Caco-2 (cell line): ENCODE measurements at regions not wholly inside any gene's neighbourhood (a gene's known extent, or its start where the extent isn't known, plus 50 kb on each side); places are given as distances from the start of the nearest gene placed in this dataset.

Experiments
- BruUV-seq: library from RNA; stranded (reverse); fragments of 400-500 nt; replicated peaks from 2 replicates; lab custom pipeline; 2021; lab: Mats Ljungman, UMichigan
- CTCF ChIA-PET: fragments of 300-600 bp; sonication (Branson Sonifier 250); formaldehyde crosslinking; loops from one replicate; lab custom pipeline; 2022; ENCODE audit warnings: antibody characterized with exemption; lab: Charles Lee
- POLR2A ChIA-PET: fragments of 300-600 bp; sonication (Branson Sonifier 250); formaldehyde crosslinking; loops from one replicate; lab custom pipeline; 2022; ENCODE audit warnings: antibody characterized with exemption; lab: Charles Lee
- DNase-seq, 2 experiments: peaks; one replicate each; pipeline versions ENCODE4 v3.0.0 to v3.0.0-alpha.2; 2020 to 2022
- H3K27me3 ChIP-seq: replicated peaks from 2 replicates; pipeline ENCODE4 v1.6.0; 2011; ENCODE audit warnings: low read length; ENCODE audit not compliant: control insufficient read depth, insufficient read depth
- H3K36me3 ChIP-seq: 2 replicates; pipeline ENCODE4 v1.5.1; 2011; ENCODE audit warnings: low read length; ENCODE audit not compliant: control insufficient read depth, insufficient read depth
- H3K4me1 ChIP-seq: fragments of 250-450 bp; sonication (Bioruptor Pico); 2 replicates; pipeline ENCODE4 v1.5.1; 2020; ENCODE audit warnings: mild to moderate bottlenecking
- H3K4me3 ChIP-seq: 2 replicates; pipeline ENCODE4 v1.5.1; 2011; ENCODE audit warnings: low read depth, mild to moderate bottlenecking, control low read depth, low read length
- H3K9me3 ChIP-seq: fragments of 250-450 bp; sonication (Bioruptor Pico); 2 replicates; pipeline ENCODE4 v1.5.1; 2020; ENCODE audit warnings: mild to moderate bottlenecking, moderate library complexity
- H3K27ac Mint-ChIP-seq: one replicate; pipeline ENCODE4 v1.8.0; 2022; ENCODE audit warnings: mixed read lengths; ENCODE audit not compliant: unreplicated experiment
- H3K27me3 Mint-ChIP-seq: one replicate; pipeline ENCODE4 v1.8.0; 2022; ENCODE audit warnings: mixed read lengths; ENCODE audit not compliant: insufficient read depth, unreplicated experiment
- H3K36me3 Mint-ChIP-seq: one replicate; pipeline ENCODE4 v1.8.0; 2022; ENCODE audit warnings: mild to moderate bottlenecking, mixed read lengths; ENCODE audit not compliant: insufficient read depth, unreplicated experiment
- H3K4me1 Mint-ChIP-seq: one replicate; pipeline ENCODE4 v1.8.0; 2022; ENCODE audit warnings: low read depth, mixed read lengths; ENCODE audit not compliant: unreplicated experiment
- H3K4me3 Mint-ChIP-seq: one replicate; pipeline ENCODE4 v1.8.0; 2022; ENCODE audit warnings: mild to moderate bottlenecking, moderate library complexity, mixed read lengths; ENCODE audit not compliant: unreplicated experiment
- H3K9me3 Mint-ChIP-seq: one replicate; pipeline ENCODE4 v1.8.0; 2022; ENCODE audit warnings: mixed read lengths; ENCODE audit not compliant: unreplicated experiment
- CTCF ChIP-seq, 2 experiments: fragments of 200-600 bp in 1 of 2; IDR thresholded peaks; 1 replicate in 1 of 2; 2 replicates in 1 of 2; pipeline versions ENCODE4 v1.5.1 to v1.8.0; 2011 to 2022; ENCODE audit warnings: antibody characterized with exemption in 1 of 2, control low read depth in 1 of 2, inconsistent platforms in 1 of 2, low read depth in 1 of 2, low read length in 1 of 2, mild to moderate bottlenecking in 1 of 2, moderate library complexity in 1 of 2; ENCODE audit not compliant: insufficient read depth in 1 of 2, severe bottlenecking in 1 of 2, unreplicated experiment in 1 of 2
- intact Hi-C: fragments of 100-400 bp; cut with micrococcal nuclease; formaldehyde crosslinking; loops from one replicate; pipeline ENCODE4 v1.10.0; 2022; ENCODE audit not compliant: unreplicated experiment

GRCh38 chr6:125549202-125549884 lies 200.1 kb upstream of the HEY2 start:
- BruUV-seq: no TSS peak
- ChIA-PET POLR2A (no interaction called here), CTCF (no interaction called here)
- no peaks in the 10 kb centered on the region for H3K36me3 Mint-ChIP-seq
- no peak overlapping the region for H3K27ac Mint-ChIP-seq
- no peaks in the 10 kb centered on the region for H3K9me3 Mint-ChIP-seq
- H3K4me1 Mint-ChIP-seq: no peaks in the 10 kb centered on the region
- H3K4me3 ChIP-seq: no peak overlapping the region
- no peak overlapping the region for H3K4me3 Mint-ChIP-seq
- TF ChIP-seq CTCF (IDR thresholded peaks at IDR 0.05; ENCODE audit: insufficient read depth in 1 of 2, low read depth in 1 of 2, low read length in 1 of 2, severe bottlenecking in 1 of 2, unreplicated experiment in 1 of 2): no peak
- intact Hi-C loops: no loop called here
- no peaks in the 10 kb centered on the region for H3K4me1 ChIP-seq
- H3K36me3 ChIP-seq: no peaks in the 10 kb centered on the region
- H3K27me3 Mint-ChIP-seq: peaks cover 2% of the 10 kb centered on the region
- no peaks in the 10 kb centered on the region for H3K9me3 ChIP-seq
- no peak for DNase-seq
- no peaks in the 10 kb centered on the region; the same call in 1 of the 2 replicates for H3K27me3 ChIP-seq

- Mint-ChIP-seq H3K27ac (no peak overlapping the region), H3K4me1 (no peaks in the 10 kb centered on the region), H3K27me3 (peaks cover 2% of the 10 kb centered on the region), H3K4me3 (no peak overlapping the region), H3K9me3 (no peaks in the 10 kb centered on the region), H3K36me3 (no peaks in the 10 kb centered on the region)
- CTCF ChIA-PET: no interaction called here
- intact Hi-C loops: no loop called here
- H3K36me3 ChIP-seq: no peaks in the 10 kb centered on the region
- no peaks in the 10 kb centered on the region for H3K4me1 ChIP-seq
- TF ChIP-seq CTCF (IDR thresholded peaks at IDR 0.05; ENCODE audit: insufficient read depth in 1 of 2, low read depth in 1 of 2, low read length in 1 of 2, severe bottlenecking in 1 of 2, unreplicated experiment in 1 of 2): no peak
- H3K4me3 ChIP-seq: no peak overlapping the region
- H3K9me3 ChIP-seq: no peaks in the 10 kb centered on the region
- no peak for DNase-seq
- BruUV-seq: no TSS peak
- POLR2A ChIA-PET: no interaction called here
- no peaks in the 10 kb centered on the region; the same call in 1 of the 2 replicates for H3K27me3 ChIP-seq
Measured at GRCh38 chr6:125550892-125551291, 198.5 kb upstream of the HEY2 start.

- Mint-ChIP-seq H3K9me3 (no peaks in the 10 kb centered on the region), H3K36me3 (no peaks in the 10 kb centered on the region), H3K4me1 (no peaks in the 10 kb centered on the region), H3K27ac (no peak overlapping the region), H3K27me3 (peaks cover 7% of the 10 kb centered on the region), H3K4me3 (no peak overlapping the region)
- intact Hi-C loops: no loop called here
- no peak for DNase-seq
- ChIA-PET POLR2A (no interaction called here), CTCF (no interaction called here)
- Histone ChIP-seq H3K36me3 (no peaks in the 10 kb centered on the region), H3K9me3 (no peaks in the 10 kb centered on the region), H3K4me3 (no peak overlapping the region), H3K27me3 (no peaks in the 10 kb centered on the region; the same call in 1 of the 2 replicates), H3K4me1 (no peaks in the 10 kb centered on the region)
- TF ChIP-seq CTCF (IDR thresholded peaks at IDR 0.05; ENCODE audit: insufficient read depth in 1 of 2, low read depth in 1 of 2, low read length in 1 of 2, severe bottlenecking in 1 of 2, unreplicated experiment in 1 of 2): no peak
- BruUV-seq: no TSS peak
Measured at GRCh38 chr6:125552819-125553218, 196.6 kb upstream of the HEY2 start.
